ENCODE measurements at regions not wholly inside any gene's neighbourhood (a gene's known extent, or its start where the extent isn't known, plus 50 kb on each side); places are given as distances from the start of the nearest gene placed in this dataset.
A peak's percentile ranks its signal among the peaks of the same experiment; 100 is the strongest.

DNA sequence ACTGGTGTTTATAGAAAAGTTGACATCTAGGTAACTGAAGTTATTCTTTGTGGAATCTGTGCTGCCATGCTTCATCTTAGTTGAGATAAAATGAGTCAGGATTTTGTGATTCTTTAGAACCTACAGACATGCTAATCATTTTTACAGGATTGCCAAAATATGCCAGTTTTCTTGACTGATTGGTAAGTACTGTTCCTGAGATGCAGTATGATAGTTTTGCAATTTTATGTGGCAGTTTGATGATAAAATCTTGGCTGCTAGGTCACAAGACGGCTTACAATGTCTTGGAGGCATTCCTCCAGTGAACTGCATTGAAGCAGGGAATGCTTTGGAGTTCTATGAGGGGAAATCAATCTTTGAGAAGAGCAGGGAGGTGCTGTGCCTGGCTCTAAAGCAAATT lies 104.4 kb upstream of the ESX1 start:
- no peak overlapping the region for H3K27ac ChIP-seq
- no peaks in the 10 kb centered on the region for H3K9me3 ChIP-seq
- TF ChIP-seq, protein P1, sequence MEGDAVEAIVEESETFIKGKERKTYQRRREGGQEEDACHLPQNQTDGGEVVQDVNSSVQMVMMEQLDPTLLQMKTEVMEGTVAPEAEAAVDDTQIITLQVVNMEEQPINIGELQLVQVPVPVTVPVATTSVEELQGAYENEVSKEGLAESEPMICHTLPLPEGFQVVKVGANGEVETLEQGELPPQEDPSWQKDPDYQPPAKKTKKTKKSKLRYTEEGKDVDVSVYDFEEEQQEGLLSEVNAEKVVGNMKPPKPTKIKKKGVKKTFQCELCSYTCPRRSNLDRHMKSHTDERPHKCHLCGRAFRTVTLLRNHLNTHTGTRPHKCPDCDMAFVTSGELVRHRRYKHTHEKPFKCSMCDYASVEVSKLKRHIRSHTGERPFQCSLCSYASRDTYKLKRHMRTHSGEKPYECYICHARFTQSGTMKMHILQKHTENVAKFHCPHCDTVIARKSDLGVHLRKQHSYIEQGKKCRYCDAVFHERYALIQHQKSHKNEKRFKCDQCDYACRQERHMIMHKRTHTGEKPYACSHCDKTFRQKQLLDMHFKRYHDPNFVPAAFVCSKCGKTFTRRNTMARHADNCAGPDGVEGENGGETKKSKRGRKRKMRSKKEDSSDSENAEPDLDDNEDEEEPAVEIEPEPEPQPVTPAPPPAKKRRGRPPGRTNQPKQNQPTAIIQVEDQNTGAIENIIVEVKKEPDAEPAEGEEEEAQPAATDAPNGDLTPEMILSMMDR (IDR thresholded peaks at IDR 0.05) = no peak
- no peaks in the 10 kb centered on the region for H3K27me3 ChIP-seq (ENCODE audit: low read depth)
- ATAC-seq (no peak), DNase-seq (no peak)
- no peak overlapping the region for H3K4me3 ChIP-seq
- intact Hi-C loops (cut with DNase I) = no loop called here
- H3K36me3 ChIP-seq = no peaks in the 10 kb centered on the region
- no peaks in the 10 kb centered on the region for H3K4me1 ChIP-seq

DNA sequence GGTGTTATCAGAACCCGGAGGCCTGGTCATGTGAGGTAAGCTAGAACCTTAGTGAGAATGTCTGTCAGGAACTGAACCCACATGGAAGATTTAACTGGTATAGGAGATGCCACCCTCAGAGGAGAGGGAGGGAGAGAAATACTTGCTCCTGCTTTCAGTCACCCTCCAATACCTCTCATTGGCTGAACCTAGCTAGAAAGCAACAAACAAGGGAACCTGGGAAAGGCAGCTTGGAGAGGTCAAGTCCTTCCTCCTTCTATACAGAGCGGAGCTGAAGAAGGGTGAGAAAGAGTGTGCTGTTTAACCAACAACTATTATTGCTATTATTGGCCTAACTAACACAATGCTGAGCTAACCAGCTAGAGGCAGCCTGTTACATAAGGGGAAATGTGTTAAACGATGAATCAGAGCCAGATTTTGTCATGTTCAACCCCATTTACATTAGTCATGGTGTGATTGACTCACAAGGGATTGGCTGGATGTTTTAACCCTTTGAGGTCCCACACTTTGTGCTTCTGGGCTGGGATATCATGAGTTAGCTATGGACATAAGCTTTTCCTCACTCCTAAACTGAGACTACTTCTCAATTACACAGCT lies 96.5 kb upstream of the ESX1 start:
- H3K9me3 ChIP-seq = no peaks in the 10 kb centered on the region
- H3K27ac ChIP-seq = no peak overlapping the region
- H3K4me1 ChIP-seq = no peaks in the 10 kb centered on the region
- no peaks in the 10 kb centered on the region for H3K36me3 ChIP-seq
- H3K4me3 ChIP-seq = no peak overlapping the region
- DNase-seq (no peak), ATAC-seq (no peak)
- intact Hi-C loops (cut with DNase I) = no loop called here
- TF ChIP-seq, protein P1 (IDR thresholded peaks at IDR 0.05) = no peak
- H3K27me3 ChIP-seq (ENCODE audit: low read depth) = no peaks in the 10 kb centered on the region

DNA sequence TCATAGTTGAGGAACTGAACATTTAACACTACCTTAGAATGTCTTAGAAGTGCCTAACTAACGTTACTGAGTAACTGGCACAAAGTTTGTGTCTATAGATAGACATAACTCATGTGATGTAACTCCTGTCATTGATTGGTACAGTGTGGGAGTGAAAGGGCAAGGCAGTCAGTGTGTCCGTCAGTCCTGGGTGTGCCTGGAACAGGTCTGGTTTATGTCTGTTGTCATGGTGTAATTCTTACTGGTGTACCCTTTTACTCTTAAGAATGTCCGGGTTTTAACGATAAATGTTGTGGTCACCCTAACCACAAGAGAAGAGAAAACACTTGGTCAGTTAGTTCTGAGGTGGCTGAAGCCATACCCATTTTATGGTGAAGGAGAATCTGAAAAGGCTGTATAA lies 93.1 kb upstream of the ESX1 start:
- TF ChIP-seq, protein P1 (IDR thresholded peaks at IDR 0.05) = no peak
- DNase-seq (no peak), ATAC-seq (no peak)
- Histone ChIP-seq H3K9me3 (no peaks in the 10 kb centered on the region), H3K36me3 (no peaks in the 10 kb centered on the region), H3K4me1 (no peaks in the 10 kb centered on the region), H3K27me3 (ENCODE audit: low read depth) (no peaks in the 10 kb centered on the region), H3K27ac (no peak overlapping the region), H3K4me3 (no peak overlapping the region)
- intact Hi-C loops (cut with DNase I) = no loop called here

DNA sequence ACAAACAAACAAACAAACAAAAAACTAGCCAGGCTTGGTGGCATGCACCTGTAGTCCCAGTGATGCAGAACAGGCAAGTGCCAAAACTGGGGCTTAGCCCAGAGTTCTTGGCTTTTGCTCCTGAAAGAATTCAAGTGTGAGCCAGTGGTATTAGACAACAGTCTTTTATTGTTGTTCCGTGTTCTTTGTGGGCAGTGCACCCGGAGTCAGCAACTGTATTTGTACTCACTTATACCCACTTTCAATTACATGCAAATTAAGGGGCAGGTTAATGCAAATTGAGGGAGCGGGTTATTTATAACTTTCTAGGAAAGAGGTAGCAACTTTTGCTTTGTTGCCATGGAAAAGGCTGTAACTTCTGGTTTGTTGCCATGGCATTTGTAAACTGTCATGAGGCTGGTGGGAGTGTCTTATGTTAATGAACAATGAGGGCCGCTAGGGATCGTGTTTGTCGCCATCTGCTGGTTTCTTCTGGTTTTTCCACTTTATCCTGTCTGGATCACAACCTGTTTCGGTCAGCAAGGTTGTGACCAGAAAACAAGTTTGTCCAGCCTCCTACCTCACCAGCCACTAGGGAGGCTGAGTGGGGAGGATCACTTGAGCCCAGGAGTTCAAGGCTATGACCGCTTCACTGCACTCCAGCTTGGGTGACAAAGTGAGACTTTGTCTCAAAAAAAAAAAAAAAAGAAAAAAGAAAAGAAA lies 88.8 kb upstream of the ESX1 start:
- TF ChIP-seq, protein P1 (IDR thresholded peaks at IDR 0.05) = peak; percentile 27
- no peaks in the 10 kb centered on the region for H3K4me1 ChIP-seq
- no peak overlapping the region for H3K4me3 ChIP-seq
- DNase-seq (no peak), ATAC-seq (peak; percentile 64 to 77)
- no peaks in the 10 kb centered on the region for H3K27me3 ChIP-seq (ENCODE audit: low read depth)
- intact Hi-C loops (cut with DNase I) = no loop called here
- no peaks in the 10 kb centered on the region for H3K9me3 ChIP-seq
- H3K27ac ChIP-seq = no peak overlapping the region
- no peaks in the 10 kb centered on the region for H3K36me3 ChIP-seq

DNA sequence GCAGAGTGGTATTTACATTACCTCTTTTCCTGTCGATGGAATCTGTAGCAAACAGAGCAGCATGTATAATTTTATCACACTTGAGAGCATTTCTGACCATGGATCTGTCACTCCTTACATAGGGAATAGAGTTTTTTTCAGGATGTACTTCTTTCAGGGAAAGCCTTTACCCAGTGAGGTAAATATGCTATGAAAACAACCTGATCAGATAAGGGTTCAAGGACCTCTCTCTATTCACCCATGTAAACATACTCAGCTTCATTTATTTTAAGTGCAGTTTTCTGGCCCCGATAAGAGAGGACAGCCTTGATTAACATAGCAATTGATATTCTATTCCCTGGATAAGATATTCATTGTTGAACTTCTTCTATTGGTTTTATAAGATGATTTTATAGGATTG lies 87.3 kb upstream of the ESX1 start:
- Histone ChIP-seq H3K4me3 (no peak overlapping the region), H3K4me1 (no peaks in the 10 kb centered on the region), H3K27ac (no peak overlapping the region), H3K9me3 (no peaks in the 10 kb centered on the region), H3K36me3 (no peaks in the 10 kb centered on the region), H3K27me3 (ENCODE audit: low read depth) (no peaks in the 10 kb centered on the region)
- intact Hi-C loops (cut with DNase I) = no loop called here
- no peak for DNase-seq
- TF ChIP-seq, protein P1 (IDR thresholded peaks at IDR 0.05) = no peak
- peak in 1 of 2 donors; percentile 39 for ATAC-seq
